RWPE1 (cell line): ENCODE measurements at regions not wholly inside any gene's neighbourhood (a gene's known extent, or its start where the extent isn't known, plus 50 kb on each side); places are given as distances from the start of the nearest gene placed in this dataset.

Experiments
- CTCF ChIA-PET: fragments of 350-600 bp; sonication (Branson Sonifier 250); formaldehyde crosslinking; extraction: SDS; loops from one replicate; lab custom pipeline; 2021; lab: Yijun Ruan, JAX
- POLR2A ChIA-PET: fragments of 400-600 bp; formaldehyde crosslinking; extraction: SDS; loops from one replicate; lab custom pipeline; 2020; ENCODE audit warnings: antibody characterized with exemption; ENCODE audit not compliant: low non-redundant PET; lab: Yijun Ruan, JAX
- DNase-seq: peaks from one replicate; pipeline ENCODE4 v3.0.0; 2012; ENCODE audit warnings: low spot score
- H3K27ac ChIP-seq: fragments of 450-650 bp; 2 replicates; pipeline ENCODE4 v1.5.1; 2017
- CTCF ChIP-seq: fragments of 450-650 bp; conservative IDR thresholded peaks from 2 replicates; pipeline ENCODE4 v1.5.1; 2017; ENCODE audit warnings: low read depth, mild to moderate bottlenecking

DNA sequence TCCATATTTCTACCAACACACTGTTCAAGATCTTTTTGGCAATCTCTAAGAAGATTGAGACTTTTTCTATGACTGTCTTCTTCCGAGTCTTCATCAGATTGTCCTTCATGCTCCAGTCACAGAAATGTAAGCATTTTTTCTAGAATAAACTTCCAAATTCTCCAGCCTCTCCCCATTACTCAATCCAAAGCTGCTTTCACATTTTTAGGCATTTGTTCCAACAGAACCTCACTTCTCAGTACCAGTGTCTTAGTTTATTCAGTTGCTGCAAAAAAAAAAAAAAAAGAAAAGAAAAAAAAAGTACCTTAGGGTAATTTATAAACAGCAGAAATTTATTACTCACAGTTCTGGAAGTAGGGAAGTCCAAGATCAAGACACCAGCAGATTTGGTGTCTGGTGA lies 290.8 kb upstream of the NOVA1 start:
- POLR2A ChIA-PET = no interaction called here
- H3K27ac ChIP-seq = no peak overlapping the region
- no peak for TF ChIP-seq CTCF
- CTCF ChIA-PET = interaction anchor here (0.6 kb wide), 1 partner anchor 360 kb away, joined by 3 read pairs; no protein-coding TSS in a partner anchor
- DNase-seq = no peak

DNA sequence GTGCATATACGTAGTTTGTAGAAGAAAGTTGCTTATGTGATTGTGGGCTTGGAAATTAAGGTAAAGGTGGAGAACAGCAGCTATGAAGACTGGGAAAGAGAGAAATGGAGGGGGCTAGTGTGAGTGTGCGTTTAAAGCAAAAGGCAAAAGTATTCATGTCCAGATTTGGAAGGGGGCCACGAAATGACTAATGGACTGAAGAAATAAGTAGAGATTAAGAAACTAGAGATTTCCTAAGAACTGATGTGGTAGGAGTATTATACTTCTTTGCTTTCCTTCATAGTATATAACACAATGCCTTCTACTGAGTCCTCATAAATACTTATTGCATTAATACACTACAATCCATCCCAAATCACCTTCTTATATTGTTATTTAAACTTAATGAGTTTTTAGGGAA lies 298.6 kb upstream of the NOVA1 start:
- ChIA-PET CTCF (interaction anchor here (0.6 kb wide), 1 partner anchor 503 kb away, joined by 4 read pairs; no protein-coding TSS in a partner anchor), POLR2A (no interaction called here)
- no peak overlapping the region for H3K27ac ChIP-seq
- no peak for TF ChIP-seq CTCF
- no peak for DNase-seq

- POLR2A ChIA-PET = no interaction called here
- CTCF ChIA-PET = interaction anchor here (0.6 kb wide), 1 partner anchor 1905 kb away, joined by 4 read pairs; no protein-coding TSS in a partner anchor
- no peak overlapping the region for H3K27ac ChIP-seq
- DNase-seq = no peak
- no peak for TF ChIP-seq CTCF
Measured at GRCh38 chr14:26897196-26897595, 299.4 kb upstream of the NOVA1 start.

- ChIA-PET CTCF (interaction anchor here (0.6 kb wide), 2 partner anchors 13 to 25 kb away, joined by 3 read pairs; no protein-coding TSS in a partner anchor), POLR2A (no interaction called here)
- DNase-seq = no peak
- no peak overlapping the region for H3K27ac ChIP-seq
- TF ChIP-seq CTCF = no peak
Measured at GRCh38 chr14:26905229-26905628, 307.4 kb upstream of the NOVA1 start.

DNA sequence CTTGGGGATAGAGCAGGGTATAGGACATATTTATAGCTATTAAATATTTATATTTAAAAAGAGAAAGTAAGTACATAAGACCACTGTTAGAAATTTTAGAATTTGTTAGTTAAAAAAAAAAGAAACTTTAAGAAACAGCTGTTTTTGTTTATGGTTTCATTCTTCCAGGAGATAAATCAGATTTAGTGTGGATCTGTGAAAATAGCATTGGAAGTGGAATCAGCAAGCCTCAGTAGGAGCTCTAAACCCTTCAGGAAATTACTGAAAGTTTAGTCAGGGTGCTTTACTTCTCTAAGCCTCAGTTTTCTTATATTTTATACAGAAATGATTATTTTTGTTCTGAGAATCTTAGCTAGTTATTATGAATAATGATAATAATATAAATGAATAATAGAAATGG lies 316.0 kb upstream of the NOVA1 start:
- H3K27ac ChIP-seq = no peak overlapping the region
- no peak for DNase-seq
- TF ChIP-seq CTCF = no peak
- POLR2A ChIA-PET = no interaction called here
- CTCF ChIA-PET = interaction anchor here (0.6 kb wide), 1 partner anchor 1157 kb away, joined by 3 read pairs; no protein-coding TSS in a partner anchor

GRCh38 chr14:26917086-26917485 lies 319.3 kb upstream of the NOVA1 start:
- no peak overlapping the region for H3K27ac ChIP-seq
- peak; percentile 34 for TF ChIP-seq CTCF
- ChIA-PET POLR2A (no interaction called here), CTCF (interaction anchor here (0.6 to 0.9 kb wide), 3 partner anchors 9 to 102 kb away, joined by 4 to 5 read pairs (median 4); no protein-coding TSS in a partner anchor)
- peak; percentile 8 for DNase-seq
